Coronary artery (tissue), 2 donors: ENCODE measurements at regions not wholly inside any gene's neighbourhood (a gene's known extent, or its start where the extent isn't known, plus 50 kb on each side); places are given as distances from the start of the nearest gene placed in this dataset.

ENCODE experiments used
- DNase-seq: peaks from one replicate; pipeline ENCODE4 v3.0.0-alpha.2; 2017; ENCODE audit warnings: low spot score
- H3K27ac ChIP-seq, 2 donors: fragments of 200-600 bp; sonication (generic); one replicate each; pipeline ENCODE4 v1.5.1; 2016 to 2019
- H3K4me3 ChIP-seq: fragments of 200-600 bp; sonication (generic); 2 replicates; pipeline ENCODE4 v1.5.1; 2016; ENCODE audit warnings: mild to moderate bottlenecking, moderate library complexity
- TF ChIP-seq, protein P1 (sequence below): fragments of 200-600 bp; sonication (generic); IDR thresholded peaks from one replicate; pipeline ENCODE4 v1.5.1; 2019; ENCODE audit warnings: antibody characterized with exemption

DNA sequence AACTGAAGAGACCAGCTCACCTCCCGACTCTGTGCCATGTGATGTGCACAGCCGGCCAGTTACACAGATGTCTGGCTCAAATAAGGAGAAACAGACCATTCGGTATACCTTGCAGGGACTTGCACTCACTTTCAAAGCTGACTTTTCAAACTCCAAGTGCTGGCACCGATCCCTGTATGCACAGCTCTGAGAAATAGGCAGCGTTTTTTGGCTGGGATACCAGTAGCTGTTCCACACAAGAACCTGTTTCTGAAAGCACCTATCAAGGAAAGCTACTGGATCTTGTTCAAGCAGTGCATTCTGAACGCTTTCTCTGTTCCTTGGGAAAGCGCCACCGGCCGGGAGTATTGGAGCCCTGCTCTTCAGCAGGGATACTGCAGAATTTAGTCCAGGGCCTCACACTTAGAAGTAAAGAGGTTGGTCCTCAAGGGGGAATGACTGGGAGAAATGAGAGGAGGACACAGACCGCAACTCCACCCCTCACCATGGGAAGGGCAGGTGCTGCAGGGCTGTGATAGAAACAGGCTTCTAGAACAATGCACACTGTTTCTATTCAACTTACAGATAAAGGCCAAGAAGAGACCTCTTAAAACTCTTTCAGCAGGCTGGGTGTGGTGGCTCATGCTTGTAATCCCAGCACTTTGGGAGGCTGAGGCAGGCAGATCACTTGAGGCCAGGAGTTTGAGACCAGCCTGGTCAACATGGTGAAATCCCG lies 53.6 kb upstream of the PABPC3 start:
- Histone ChIP-seq H3K27ac (no peak overlapping the region), H3K4me3 (no peak overlapping the region)
- TF ChIP-seq, protein P1, sequence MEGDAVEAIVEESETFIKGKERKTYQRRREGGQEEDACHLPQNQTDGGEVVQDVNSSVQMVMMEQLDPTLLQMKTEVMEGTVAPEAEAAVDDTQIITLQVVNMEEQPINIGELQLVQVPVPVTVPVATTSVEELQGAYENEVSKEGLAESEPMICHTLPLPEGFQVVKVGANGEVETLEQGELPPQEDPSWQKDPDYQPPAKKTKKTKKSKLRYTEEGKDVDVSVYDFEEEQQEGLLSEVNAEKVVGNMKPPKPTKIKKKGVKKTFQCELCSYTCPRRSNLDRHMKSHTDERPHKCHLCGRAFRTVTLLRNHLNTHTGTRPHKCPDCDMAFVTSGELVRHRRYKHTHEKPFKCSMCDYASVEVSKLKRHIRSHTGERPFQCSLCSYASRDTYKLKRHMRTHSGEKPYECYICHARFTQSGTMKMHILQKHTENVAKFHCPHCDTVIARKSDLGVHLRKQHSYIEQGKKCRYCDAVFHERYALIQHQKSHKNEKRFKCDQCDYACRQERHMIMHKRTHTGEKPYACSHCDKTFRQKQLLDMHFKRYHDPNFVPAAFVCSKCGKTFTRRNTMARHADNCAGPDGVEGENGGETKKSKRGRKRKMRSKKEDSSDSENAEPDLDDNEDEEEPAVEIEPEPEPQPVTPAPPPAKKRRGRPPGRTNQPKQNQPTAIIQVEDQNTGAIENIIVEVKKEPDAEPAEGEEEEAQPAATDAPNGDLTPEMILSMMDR = no peak
- DNase-seq = no peak

GRCh38 chr13:25044071-25044470 lies 51.9 kb upstream of the PABPC3 start:
- no peak overlapping the region for H3K27ac ChIP-seq
- no peak for DNase-seq
- TF ChIP-seq, protein P1 = no peak
- H3K4me3 ChIP-seq = no peak overlapping the region
